H1 (cell line): ENCODE measurements at regions not wholly inside any gene's neighbourhood (a gene's known extent, or its start where the extent isn't known, plus 50 kb on each side); places are given as distances from the start of the nearest gene placed in this dataset.
"Not testable (repeated sequence)": the region's sequence is repeated elsewhere in the genome, so short reads cannot be mapped to it uniquely, and the experiment has no call there.

Source experiments
- CTCF ChIA-PET: fragments of 300-600 bp; sonication (Branson Sonifier 250); formaldehyde crosslinking; loops from one replicate; lab custom pipeline; 2021; ENCODE audit not compliant: partially characterized antibody; lab: Charles Lee
- POLR2A ChIA-PET: fragments of 300-600 bp; sonication (Branson Sonifier 250); formaldehyde crosslinking; loops from one replicate; lab custom pipeline; 2021; ENCODE audit warnings: inconsistent platforms; ENCODE audit not compliant: partially characterized antibody; lab: Charles Lee
- DNase-seq, 2 experiments: peaks; one replicate each; pipeline versions ENCODE4 v3.0.0 to v3.0.0-alpha.2; 2010 to 2022; ENCODE audit warnings: low spot score in 2 of 2, low read depth in 1 of 2, mixed read lengths in 1 of 2
- FAIRE-seq: peaks from 2 replicates; lab custom pipeline; 2011; peaks lifted over from hg19 to GRCh38; lab: Jason Lieb, UNC
- H2AFZ ChIP-seq: 2 replicates; pipeline ENCODE4 v1.8.1; 2012; ENCODE audit warnings: low read length, inconsistent platforms
- H2AK5ac ChIP-seq: 2 replicates; pipeline ENCODE4 v1.6.1; 2013; ENCODE audit warnings: low read depth, low read length
- H2BK120ac ChIP-seq: replicated peaks from 2 replicates; pipeline ENCODE3; 2013; ENCODE audit warnings: low read depth, low read length, inconsistent platforms
- H2BK12ac ChIP-seq: 2 replicates; pipeline ENCODE4 v1.6.1; 2013; ENCODE audit warnings: low read depth, low read length
- H2BK15ac ChIP-seq: 2 replicates; pipeline ENCODE4 v1.6.1; 2013; ENCODE audit warnings: low read length
- H2BK20ac ChIP-seq: 2 replicates; pipeline ENCODE4 v1.6.1; 2013; ENCODE audit warnings: low read length
- H2BK5ac ChIP-seq: 2 replicates; pipeline ENCODE4 v1.6.1; 2013; ENCODE audit warnings: low read depth, low read length
- H3K14ac ChIP-seq: 2 replicates; pipeline ENCODE4 v1.6.1; 2013; ENCODE audit warnings: inconsistent platforms; ENCODE audit not compliant: insufficient read length
- H3K18ac ChIP-seq: 2 replicates; pipeline ENCODE4 v1.6.1; 2013; ENCODE audit warnings: low read length; ENCODE audit errors: extremely low read depth
- H3K23ac ChIP-seq: 2 replicates; pipeline ENCODE4 v1.6.1; 2013; ENCODE audit warnings: inconsistent platforms; ENCODE audit not compliant: insufficient read length
- H3K23me2 ChIP-seq: 2 replicates; pipeline ENCODE4 v1.6.1; 2013; ENCODE audit warnings: low read depth, low read length
- H3K27ac ChIP-seq: 2 replicates; pipeline ENCODE4 v1.6.1; 2011; ENCODE audit warnings: low read depth, low read length, inconsistent platforms
- H3K27me3 ChIP-seq, 4 experiments: replicated peaks in 1 of 4; 1 replicate in 1 of 4; 2 replicates in 3 of 4; pipeline versions ENCODE4 v1.6.1 to v1.8.1; 2011 to 2013; ENCODE audit warnings: low read length in 3 of 4, mild to moderate bottlenecking in 3 of 4, inconsistent platforms in 2 of 4, mixed read lengths in 2 of 4, moderate library complexity in 1 of 4; ENCODE audit not compliant: control insufficient read depth in 3 of 4, insufficient read depth in 3 of 4; ENCODE audit errors: extremely low read depth in 1 of 4
- H3K36me3 ChIP-seq, 4 experiments: 2 replicates each; pipeline versions ENCODE4 v1.6.1 to v1.8.1; 2011 to 2013; ENCODE audit warnings: mild to moderate bottlenecking in 4 of 4, low read length in 3 of 4, moderate library complexity in 2 of 4, control low read depth in 1 of 4, inconsistent platforms in 1 of 4; ENCODE audit not compliant: insufficient read depth in 4 of 4, control insufficient read depth in 2 of 4
- H3K4ac ChIP-seq: replicated peaks from 2 replicates; pipeline ENCODE3; 2013; ENCODE audit warnings: low read length, low read depth, mixed read lengths, inconsistent platforms; ENCODE audit not compliant: insufficient read length
- H3K4me1 ChIP-seq, 4 experiments: replicated peaks in 1 of 4; 1 replicate in 1 of 4; 2 replicates in 3 of 4; pipeline versions ENCODE4 v1.6.1 to v1.8.1; 2011 to 2013; ENCODE audit warnings: low read length in 3 of 4, inconsistent platforms in 2 of 4, mixed read lengths in 1 of 4; ENCODE audit not compliant: insufficient read depth in 4 of 4, control insufficient read depth in 3 of 4
- H3K4me2 ChIP-seq, 2 experiments: 2 replicates each; pipeline versions ENCODE4 v1.6.1 to v1.8.1; 2011 to 2013; ENCODE audit warnings: low read depth in 2 of 2, low read length in 2 of 2, control low read depth in 1 of 2, inconsistent platforms in 1 of 2, mild to moderate bottlenecking in 1 of 2; ENCODE audit not compliant: insufficient read depth in 1 of 2
- H3K4me3 ChIP-seq, 4 experiments: fragments of 200-600, 300-600 bp in 1 of 4; sonication (generic), shearing (Covaris generic), sonication (Bioruptor Twin) in 1 of 4; 2 replicates each; pipeline versions ENCODE4 v1.5.1 to v1.8.1; 2011 to 2016; ENCODE audit warnings: low read length in 4 of 4, low read depth in 3 of 4, control low read depth in 2 of 4, inconsistent platforms in 2 of 4, mild to moderate bottlenecking in 2 of 4, mixed read lengths in 1 of 4, moderate library complexity in 1 of 4; ENCODE audit not compliant: insufficient read depth in 2 of 4; ENCODE audit errors: extremely low read depth in 1 of 4
- H3K56ac ChIP-seq: replicated peaks from 2 replicates; pipeline ENCODE3; 2013; ENCODE audit warnings: low read depth, mild to moderate bottlenecking, mixed read lengths, low read length, inconsistent platforms; ENCODE audit not compliant: insufficient read length
- H3K79me1 ChIP-seq: 2 replicates; pipeline ENCODE4 v1.6.1; 2013; ENCODE audit warnings: low read depth, low read length, control low read depth
- H3K79me2 ChIP-seq, 2 experiments: 2 replicates each; pipeline versions ENCODE4 v1.6.1 to v1.8.1; 2012 to 2013; ENCODE audit warnings: low read length in 2 of 2, mild to moderate bottlenecking in 2 of 2, inconsistent platforms in 1 of 2; ENCODE audit not compliant: insufficient read depth in 2 of 2, control insufficient read depth in 1 of 2
- H3K9ac ChIP-seq, 4 experiments: replicated peaks in 1 of 4; 1 replicate in 1 of 4; 2 replicates in 3 of 4; pipeline versions ENCODE4 v1.6.1 to v1.8.1; 2011 to 2013; ENCODE audit warnings: low read depth in 3 of 4, low read length in 3 of 4, control low read depth in 2 of 4, mild to moderate bottlenecking in 2 of 4, moderate library complexity in 2 of 4, inconsistent platforms in 1 of 4; ENCODE audit errors: extremely low read depth in 1 of 4
- H3K9me3 ChIP-seq, 2 experiments: 2 replicates each; pipeline versions ENCODE4 v1.6.1 to v1.8.1; 2012 to 2013; ENCODE audit warnings: mild to moderate bottlenecking in 2 of 2, moderate library complexity in 2 of 2, control low read depth in 1 of 2, inconsistent platforms in 1 of 2, low read depth in 1 of 2, low read length in 1 of 2, mixed read lengths in 1 of 2; ENCODE audit not compliant: insufficient read depth in 2 of 2
- H4K20me1 ChIP-seq, 2 experiments: replicated peaks in 1 of 2; 2 replicates each; pipeline versions ENCODE3 to v1.8.1; 2011 to 2013; ENCODE audit warnings: inconsistent platforms in 2 of 2, low read length in 2 of 2, mild to moderate bottlenecking in 1 of 2; ENCODE audit not compliant: insufficient read depth in 2 of 2, control insufficient read depth in 1 of 2
- H4K5ac ChIP-seq: 2 replicates; pipeline ENCODE4 v1.6.1; 2013; ENCODE audit warnings: low read length, low read depth, mixed read lengths, inconsistent platforms; ENCODE audit not compliant: insufficient read length
- H4K8ac ChIP-seq: 2 replicates; pipeline ENCODE4 v1.8.0; 2013; ENCODE audit warnings: mild to moderate bottlenecking, moderate library complexity, low read length, inconsistent platforms; ENCODE audit not compliant: insufficient read depth; ENCODE audit errors: extremely low read depth
- H4K91ac ChIP-seq: replicated peaks from 2 replicates; pipeline ENCODE3; 2013; ENCODE audit warnings: low read length, mixed read lengths, inconsistent platforms; ENCODE audit not compliant: insufficient read length
- ATF2 ChIP-seq: IDR thresholded peaks from 2 replicates; pipeline ENCODE4 v1.6.1; 2012; ENCODE audit warnings: low read length, inconsistent platforms
- SIRT6 ChIP-seq: IDR thresholded peaks from one replicate; pipeline ENCODE4 v1.7.1; 2012; ENCODE audit warnings: low read length, inconsistent platforms
- WGBS, 2 experiments: shearing (Covaris generic) in 1 of 2; methylation state at CpG; one replicate each; pipeline versions ENCODE4 v1.1.6 to v1.1.7; 2013 to 2015; ENCODE audit warnings: low lambda C conversion rate in 2 of 2, mixed read lengths in 2 of 2, inconsistent platforms in 1 of 2, low coverage in 1 of 2, missing lambda C conversion rate in 1 of 2; ENCODE audit not compliant: insufficient replicate concordance in 2 of 2, insufficient coverage in 1 of 2, insufficient read length in 1 of 2; ENCODE audit errors: extremely low coverage in 1 of 2, missing lambda C conversion rate in 1 of 2; 5-methylcytosine and 5-hydroxymethylcytosine counted together

- TF ChIP-seq ATF2 (no peak), SIRT6 (no peak)
These were observed 248.2 kb downstream of the TOX3 start (continued) for GRCh38 chr16:52298769-52299168.

GRCh38 chr16:52296706-52297315, 250.1 kb downstream of the TOX3 start:
- H3K4me1 ChIP-seq, CTCF ChIA-PET, H4K20me1 ChIP-seq, H3K9me3 ChIP-seq, H3K4ac ChIP-seq, H2BK120ac ChIP-seq, H3K23me2 ChIP-seq, H3K23ac ChIP-seq, H4K8ac ChIP-seq, H3K79me2 ChIP-seq, H3K14ac ChIP-seq, POLR2A ChIA-PET, H3K9ac ChIP-seq, H3K79me1 ChIP-seq, H4K91ac ChIP-seq, H2BK5ac ChIP-seq, H3K36me3 ChIP-seq, H2BK20ac ChIP-seq, H3K4me3 ChIP-seq, H3K27ac ChIP-seq, H2BK12ac ChIP-seq, H3K4me2 ChIP-seq, DNase-seq, H2AK5ac ChIP-seq, H4K5ac ChIP-seq, H2BK15ac ChIP-seq, H2AFZ ChIP-seq, H3K56ac ChIP-seq, H3K27me3 ChIP-seq, H3K18ac ChIP-seq: not testable (repeated sequence)
- FAIRE-seq = peak; percentile 63
- WGBS, 2 experiments = 89% methylated on average over 4 of the region's 4 CpGs; no CpG with 5 or more reads in 1 of the 2 experiments
